ENCODE measurements at regions not wholly inside any gene's neighbourhood (a gene's known extent, or its start where the extent isn't known, plus 50 kb on each side); places are given as distances from the start of the nearest gene placed in this dataset.

GRCh38 chr3:95939235-95939809, 875.1 kb upstream of the EPHA6 start:
- H3K27ac ChIP-seq = no peak overlapping the region
- no peak for TF ChIP-seq CTCF (conservative IDR thresholded peaks at IDR 0.05)

- no peak for TF ChIP-seq CTCF (conservative IDR thresholded peaks at IDR 0.05)
- no peak overlapping the region for H3K27ac ChIP-seq
Measured at GRCh38 chr3:95965704-95966336, 848.6 kb upstream of the EPHA6 start.

- no peak for TF ChIP-seq CTCF (conservative IDR thresholded peaks at IDR 0.05)
- H3K27ac ChIP-seq = no peak overlapping the region
Measured at GRCh38 chr3:95971573-95971972, 842.8 kb upstream of the EPHA6 start.

- no peak overlapping the region for H3K27ac ChIP-seq
- no peak for TF ChIP-seq CTCF (conservative IDR thresholded peaks at IDR 0.05)
Measured at GRCh38 chr3:95994338-95994737, 820.1 kb upstream of the EPHA6 start.

GRCh38 chr3:96000966-96001365, 813.4 kb upstream of the EPHA6 start:
- H3K27ac ChIP-seq = no peak overlapping the region
- no peak for TF ChIP-seq CTCF (conservative IDR thresholded peaks at IDR 0.05)

- no peak for TF ChIP-seq CTCF (conservative IDR thresholded peaks at IDR 0.05)
- H3K27ac ChIP-seq = no peak overlapping the region
Measured at GRCh38 chr3:96007650-96008195, 806.7 kb upstream of the EPHA6 start.

GRCh38 chr3:96012939-96013338, 801.5 kb upstream of the EPHA6 start:
- TF ChIP-seq CTCF (conservative IDR thresholded peaks at IDR 0.05) = no peak
- no peak overlapping the region for H3K27ac ChIP-seq
